Chondrocyte (in vitro differentiated cells): ENCODE measurements at regions not wholly inside any gene's neighbourhood (a gene's known extent, or its start where the extent isn't known, plus 50 kb on each side); places are given as distances from the start of the nearest gene placed in this dataset.

Source experiments
- DNase-seq: peaks from one replicate; pipeline ENCODE4 v3.0.0; 2021; ENCODE audit warnings: mixed read lengths, low spot score
- H3K27ac Mint-ChIP-seq: one replicate; pipeline ENCODE4 v1.8.0; 2021; ENCODE audit warnings: mild to moderate bottlenecking, moderate library complexity, mixed read lengths; ENCODE audit not compliant: unreplicated experiment
- H3K27me3 Mint-ChIP-seq: 2 replicates; pipeline ENCODE4 v1.8.0; 2021; ENCODE audit warnings: low read depth, mixed read lengths
- H3K36me3 Mint-ChIP-seq: 2 replicates; pipeline ENCODE4 v1.8.0; 2021; ENCODE audit warnings: low read depth, mixed read lengths
- H3K4me1 Mint-ChIP-seq: 2 replicates; pipeline ENCODE4 v1.8.0; 2021; ENCODE audit warnings: low read depth, mild to moderate bottlenecking, mixed read lengths
- H3K4me3 Mint-ChIP-seq: one replicate; pipeline ENCODE4 v1.8.0; 2021; ENCODE audit warnings: mild to moderate bottlenecking, moderate library complexity, mixed read lengths; ENCODE audit not compliant: unreplicated experiment
- H3K9me3 Mint-ChIP-seq: 2 replicates; pipeline ENCODE4 v1.8.0; 2021; ENCODE audit warnings: low read depth, mixed read lengths
- TF ChIP-seq, protein P1 (sequence below): fragments of 200-600 bp; sonication (generic); IDR thresholded peaks from 2 replicates; pipeline ENCODE4 v1.5.0; 2021; ENCODE audit warnings: antibody characterized with exemption, mild to moderate bottlenecking, moderate library complexity

DNA sequence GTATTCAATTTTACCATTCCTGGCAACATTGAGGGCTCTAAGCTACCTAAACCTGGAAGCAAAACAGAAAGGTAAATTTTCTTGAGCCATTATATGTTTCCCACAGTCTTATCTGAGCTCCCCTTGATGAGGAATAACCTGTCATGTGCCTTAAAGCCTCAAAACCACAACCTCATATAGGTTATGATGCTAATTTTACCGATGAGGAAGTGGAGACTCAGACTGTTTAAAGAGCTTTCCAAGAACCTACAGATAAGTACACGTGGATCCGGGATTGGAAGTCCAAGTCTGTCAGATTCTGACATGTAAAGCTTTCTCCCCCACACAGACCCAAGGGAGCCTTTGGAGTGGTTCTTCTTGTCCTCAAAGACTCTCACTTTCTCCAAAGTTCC, 140.5 kb downstream of the SEMA6D start:
- H3K27me3 Mint-ChIP-seq = no peaks in the 10 kb centered on the region
- TF ChIP-seq, protein P1, sequence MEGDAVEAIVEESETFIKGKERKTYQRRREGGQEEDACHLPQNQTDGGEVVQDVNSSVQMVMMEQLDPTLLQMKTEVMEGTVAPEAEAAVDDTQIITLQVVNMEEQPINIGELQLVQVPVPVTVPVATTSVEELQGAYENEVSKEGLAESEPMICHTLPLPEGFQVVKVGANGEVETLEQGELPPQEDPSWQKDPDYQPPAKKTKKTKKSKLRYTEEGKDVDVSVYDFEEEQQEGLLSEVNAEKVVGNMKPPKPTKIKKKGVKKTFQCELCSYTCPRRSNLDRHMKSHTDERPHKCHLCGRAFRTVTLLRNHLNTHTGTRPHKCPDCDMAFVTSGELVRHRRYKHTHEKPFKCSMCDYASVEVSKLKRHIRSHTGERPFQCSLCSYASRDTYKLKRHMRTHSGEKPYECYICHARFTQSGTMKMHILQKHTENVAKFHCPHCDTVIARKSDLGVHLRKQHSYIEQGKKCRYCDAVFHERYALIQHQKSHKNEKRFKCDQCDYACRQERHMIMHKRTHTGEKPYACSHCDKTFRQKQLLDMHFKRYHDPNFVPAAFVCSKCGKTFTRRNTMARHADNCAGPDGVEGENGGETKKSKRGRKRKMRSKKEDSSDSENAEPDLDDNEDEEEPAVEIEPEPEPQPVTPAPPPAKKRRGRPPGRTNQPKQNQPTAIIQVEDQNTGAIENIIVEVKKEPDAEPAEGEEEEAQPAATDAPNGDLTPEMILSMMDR = no peak
- H3K9me3 Mint-ChIP-seq = no peaks in the 10 kb centered on the region
- DNase-seq = no peak
- H3K36me3 Mint-ChIP-seq = no peaks in the 10 kb centered on the region
- no peak overlapping the region for H3K27ac Mint-ChIP-seq
- no peak overlapping the region for H3K4me3 Mint-ChIP-seq
- peaks cover 12% of the 10 kb centered on the region for H3K4me1 Mint-ChIP-seq

DNA sequence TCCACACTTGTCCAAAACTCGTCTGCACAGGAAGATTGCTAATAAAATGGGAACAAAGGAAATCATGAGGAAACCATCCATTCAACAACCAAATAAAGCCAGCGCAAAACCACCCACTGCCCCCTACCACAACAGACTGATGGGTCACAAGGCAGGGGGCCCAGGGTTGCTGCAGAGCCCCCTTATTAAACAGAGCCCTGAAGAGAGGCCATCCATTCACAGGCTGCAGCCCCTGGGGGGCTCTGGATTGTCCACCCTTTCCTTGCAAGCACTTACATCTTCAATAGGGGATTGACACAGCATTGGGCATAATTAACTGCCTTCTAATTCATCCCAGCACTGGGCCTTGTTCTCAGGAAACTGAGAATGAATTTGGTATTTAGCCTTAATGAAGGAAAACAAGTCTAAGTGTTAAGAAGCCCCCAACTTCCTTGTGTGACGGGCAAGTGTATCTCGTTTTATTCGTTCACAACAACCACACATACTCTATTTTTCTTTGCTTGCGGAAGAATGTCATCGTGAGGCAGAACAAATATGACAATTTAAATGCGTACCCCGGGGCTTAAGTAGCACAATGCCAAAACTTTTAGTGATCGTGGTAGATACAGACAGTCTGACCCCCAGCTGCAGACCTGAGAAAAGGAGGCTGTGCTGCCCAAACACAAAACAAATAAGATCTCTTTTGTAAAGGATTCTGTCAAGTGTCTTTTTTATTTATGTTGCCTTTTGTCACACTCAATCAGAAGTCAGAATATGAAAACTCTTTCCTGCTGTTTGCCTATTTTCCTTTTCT, 144.0 kb downstream of the SEMA6D start:
- TF ChIP-seq, protein P1 = no peak
- no peak overlapping the region for H3K27ac Mint-ChIP-seq
- H3K9me3 Mint-ChIP-seq = peaks cover 8% of the 10 kb centered on the region
- DNase-seq = no peak
- H3K27me3 Mint-ChIP-seq = peaks cover 6% of the 10 kb centered on the region
- peaks cover 12% of the 10 kb centered on the region for H3K4me1 Mint-ChIP-seq
- peaks cover 2% of the 10 kb centered on the region for H3K36me3 Mint-ChIP-seq
- H3K4me3 Mint-ChIP-seq = no peak overlapping the region

DNA sequence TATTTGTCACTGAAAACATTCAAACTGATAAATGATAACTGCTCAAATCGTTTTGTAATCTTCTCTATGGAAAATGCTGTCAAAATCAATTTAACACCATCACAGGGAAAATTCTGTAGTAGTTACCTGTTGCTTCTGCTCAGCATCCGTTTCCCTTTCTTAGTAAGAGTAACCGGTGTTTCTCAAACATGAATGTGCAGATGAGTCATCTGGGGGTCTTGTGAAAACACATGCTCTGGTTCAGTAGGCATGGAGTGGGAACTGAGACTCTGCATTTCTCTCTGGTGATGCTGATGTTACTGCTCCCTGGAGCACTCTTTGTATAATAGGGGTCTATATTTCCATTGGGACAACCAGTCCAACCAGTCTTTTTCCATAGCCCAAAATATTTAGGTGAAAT, 145.1 kb downstream of the SEMA6D start:
- H3K4me3 Mint-ChIP-seq = no peak overlapping the region
- H3K27me3 Mint-ChIP-seq = peaks cover 6% of the 10 kb centered on the region
- peaks cover 15% of the 10 kb centered on the region for H3K4me1 Mint-ChIP-seq
- H3K27ac Mint-ChIP-seq = no peak overlapping the region
- H3K9me3 Mint-ChIP-seq = peaks cover 8% of the 10 kb centered on the region
- DNase-seq = no peak
- H3K36me3 Mint-ChIP-seq = peaks cover 2% of the 10 kb centered on the region
- TF ChIP-seq, protein P1 = no peak

DNA sequence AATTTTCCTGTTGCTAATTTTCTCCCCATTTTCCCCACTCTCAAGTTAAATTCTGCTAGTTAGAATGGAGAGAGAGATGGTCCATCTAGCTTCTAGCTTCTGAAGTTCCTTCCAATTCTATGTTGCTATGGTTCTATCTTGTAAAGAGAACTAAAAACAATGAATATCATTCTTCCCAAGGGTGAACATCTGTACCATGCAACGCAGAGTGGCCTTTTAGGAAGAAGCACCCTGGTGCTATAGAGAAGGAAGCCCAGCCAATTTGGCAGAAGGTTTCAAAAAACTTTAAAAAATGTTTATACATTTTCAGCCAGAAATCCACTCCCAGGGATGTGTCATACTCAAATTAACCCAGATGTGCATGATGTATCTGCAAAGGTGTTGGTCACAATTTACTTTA, 149.1 kb downstream of the SEMA6D start:
- Mint-ChIP-seq H3K27me3 (peaks cover 6% of the 10 kb centered on the region), H3K36me3 (peaks cover 3% of the 10 kb centered on the region), H3K27ac (no peak overlapping the region), H3K9me3 (peaks cover 17% of the 10 kb centered on the region), H3K4me1 (peaks cover 21% of the 10 kb centered on the region), H3K4me3 (no peak overlapping the region)
- TF ChIP-seq, protein P1 = no peak
- no peak for DNase-seq

DNA sequence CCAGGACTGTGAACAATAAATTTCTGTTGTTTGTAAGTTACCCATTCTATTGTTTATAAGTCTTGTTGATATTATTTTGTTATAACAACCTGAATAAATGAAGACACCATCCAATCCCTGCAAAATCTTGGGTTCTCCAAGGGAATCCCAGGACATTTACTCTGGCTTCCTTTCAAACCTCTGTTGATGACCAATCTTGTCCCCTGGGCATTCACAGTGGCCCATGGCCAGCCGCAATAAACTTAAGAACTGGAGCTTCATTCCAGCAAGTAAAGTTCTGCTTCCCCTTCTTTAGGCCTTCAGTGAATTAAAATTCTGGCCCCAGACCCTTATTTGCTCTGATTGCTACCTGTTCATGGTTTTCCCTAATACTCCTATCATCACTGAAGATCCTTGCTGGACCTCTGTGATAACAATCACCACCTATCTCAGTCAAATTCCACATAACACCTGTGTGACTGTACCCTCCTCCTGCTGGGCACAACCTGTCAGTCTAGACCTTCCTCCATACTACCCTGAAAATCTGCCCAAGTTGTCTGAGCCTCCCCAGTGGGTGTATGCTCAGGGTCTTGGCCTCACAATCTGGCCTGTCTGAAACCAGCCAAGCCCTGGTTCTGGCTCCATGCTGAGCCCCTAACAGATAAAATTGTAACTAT, 153.1 kb downstream of the SEMA6D start:
- peaks cover 15% of the 10 kb centered on the region for H3K9me3 Mint-ChIP-seq
- H3K4me3 Mint-ChIP-seq = no peak overlapping the region
- no peak for DNase-seq
- peaks cover 1% of the 10 kb centered on the region for H3K36me3 Mint-ChIP-seq
- peaks cover 48% of the 10 kb centered on the region for H3K4me1 Mint-ChIP-seq
- TF ChIP-seq, protein P1 = no peak
- no peaks in the 10 kb centered on the region for H3K27me3 Mint-ChIP-seq
- peak overlapping the region; percentile 93 for H3K27ac Mint-ChIP-seq
